GM23248 (cell line): ENCODE measurements at regions not wholly inside any gene's neighbourhood (a gene's known extent, or its start where the extent isn't known, plus 50 kb on each side); places are given as distances from the start of the nearest gene placed in this dataset.

ENCODE experiments used
- EZH2 ChIP-seq: fragments of 200-600 bp; sonication (generic); IDR thresholded peaks from 2 replicates; pipeline ENCODE4 v1.6.1; 2018; ENCODE audit warnings: antibody characterized with exemption, mild to moderate bottlenecking; ENCODE audit not compliant: insufficient read depth, poor library complexity, severe bottlenecking
- EZH2phosphoT487 ChIP-seq: fragments of 200-600 bp; sonication (generic); IDR thresholded peaks from 2 replicates; pipeline ENCODE4 v1.6.1; 2018; ENCODE audit warnings: antibody characterized with exemption, moderate library complexity, mild to moderate bottlenecking, low read depth; ENCODE audit not compliant: insufficient read depth

DNA sequence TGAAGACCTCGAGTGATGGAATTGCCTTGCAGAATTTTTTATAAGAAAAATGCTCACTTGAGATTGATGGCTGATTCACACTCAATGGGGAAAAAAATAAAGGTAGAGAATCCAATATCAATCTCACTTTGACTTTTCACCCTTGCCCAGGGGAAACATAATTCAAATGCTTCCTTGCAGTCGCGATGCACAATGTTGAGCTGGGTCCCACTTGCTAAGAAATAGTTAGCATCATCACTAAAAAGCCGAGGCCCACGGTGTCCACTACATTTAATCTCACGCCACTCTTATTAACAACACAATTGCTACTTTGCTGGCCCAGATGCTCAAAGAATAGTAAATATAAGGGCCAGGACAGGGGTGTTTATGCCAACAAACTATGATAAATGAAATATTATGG, 223.4 kb downstream of the SPTSSA start:
- TF ChIP-seq EZH2phosphoT487: no peak
- TF ChIP-seq EZH2: no peak
